ENCODE measurements at regions not wholly inside any gene's neighbourhood (a gene's known extent, or its start where the extent isn't known, plus 50 kb on each side); places are given as distances from the start of the nearest gene placed in this dataset.
"Not testable (repeated sequence)": the region's sequence is repeated elsewhere in the genome, so short reads cannot be mapped to it uniquely, and the experiment has no call there.

- H3K36me3 Mint-ChIP-seq: no peaks in the 10 kb centered on the region
Observed at GRCh38 chr1:163985700-163986099, 573.3 kb upstream of the PBX1 start.

GRCh38 chr1:163999131-163999530 is 559.9 kb upstream of the PBX1 start:
- H3K36me3 Mint-ChIP-seq: peaks cover 24% of the 10 kb centered on the region
- DNase-seq (ENCODE audit: low spot score): no peak
- H3K4me1 Mint-ChIP-seq: no peaks in the 10 kb centered on the region
- H3K27ac Mint-ChIP-seq: no peak overlapping the region
- TF ChIP-seq MYBL2 (CRISPR knock-in tag; IDR thresholded peaks at IDR 0.05) (no peak), ZNF232 (CRISPR knock-in tag; IDR thresholded peaks at IDR 0.05) (no peak), PREB (CRISPR knock-in tag; IDR thresholded peaks at IDR 0.05; ENCODE audit: borderline replicate concordance) (no peak), JAZF1 (CRISPR knock-in tag; IDR thresholded peaks at IDR 0.05) (no peak), AR (CRISPR knock-in tag; IDR thresholded peaks at IDR 0.05) (no peak), ZNF416 (CRISPR knock-in tag; IDR thresholded peaks at IDR 0.05) (no peak), SMAD4 (CRISPR knock-in tag; IDR thresholded peaks at IDR 0.05) (no peak), ZNF317 (CRISPR knock-in tag; IDR thresholded peaks at IDR 0.05; ENCODE audit: borderline replicate concordance, low read depth) (no peak)
- H3K9me3 Mint-ChIP-seq: peaks cover 59% of the 10 kb centered on the region
- no peak for ATAC-seq
- CTCF ChIA-PET: no interaction called here
- POLR2A ChIA-PET: no interaction called here
- H3K27me3 Mint-ChIP-seq (ENCODE audit: low read depth): no peaks in the 10 kb centered on the region; the same call in 1 of the 2 replicates
- H3K4me3 Mint-ChIP-seq: no peak overlapping the region

More at GRCh38 chr1:163985700-163986099, 573.3 kb upstream of the PBX1 start:
- Mint-ChIP-seq H3K4me3 (no peak overlapping the region), H3K9me3 (no peaks in the 10 kb centered on the region), H3K27me3 (ENCODE audit: low read depth) (no peaks in the 10 kb centered on the region), H3K27ac (no peak overlapping the region), H3K4me1 (no peaks in the 10 kb centered on the region)
- ATAC-seq (no peak), DNase-seq (ENCODE audit: low spot score) (no peak)
- ChIA-PET POLR2A (no interaction called here), CTCF (no interaction called here)
- TF ChIP-seq ATF1 (CRISPR knock-in tag; IDR thresholded peaks at IDR 0.05) (no peak), CREB1 (CRISPR knock-in tag; IDR thresholded peaks at IDR 0.05) (no peak), ZNF232 (CRISPR knock-in tag; IDR thresholded peaks at IDR 0.05) (no peak), TEAD1 (CRISPR knock-in tag; IDR thresholded peaks at IDR 0.05) (no peak), ZNF423 (CRISPR knock-in tag; IDR thresholded peaks at IDR 0.05) (no peak), JUN (CRISPR knock-in tag; IDR thresholded peaks at IDR 0.05) (no peak), PRRX2 (CRISPR knock-in tag; IDR thresholded peaks at IDR 0.05) (no peak), SOX15 (CRISPR knock-in tag; IDR thresholded peaks at IDR 0.05) (no peak)
- TF ChIP-seq, protein P1, sequence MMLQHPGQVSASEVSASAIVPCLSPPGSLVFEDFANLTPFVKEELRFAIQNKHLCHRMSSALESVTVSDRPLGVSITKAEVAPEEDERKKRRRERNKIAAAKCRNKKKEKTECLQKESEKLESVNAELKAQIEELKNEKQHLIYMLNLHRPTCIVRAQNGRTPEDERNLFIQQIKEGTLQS (CRISPR knock-in tag; conservative IDR thresholded peaks at IDR 0.05): no peak

- H3K27me3 Mint-ChIP-seq (ENCODE audit: low read depth); POLR2A ChIA-PET; ATAC-seq; H3K27ac Mint-ChIP-seq; H3K4me1 Mint-ChIP-seq; DNase-seq (ENCODE audit: low spot score); H3K4me3 Mint-ChIP-seq; CTCF ChIA-PET: not testable (repeated sequence)
- Mint-ChIP-seq H3K9me3 (peaks cover 48% of the 10 kb centered on the region), H3K36me3 (peaks cover 11% of the 10 kb centered on the region)
- TF ChIP-seq HMGA2 (CRISPR knock-in tag; IDR thresholded peaks at IDR 0.05): peak; percentile 92
Observed at GRCh38 chr1:164006186-164006585, 552.8 kb upstream of the PBX1 start.

GRCh38 chr1:164006621-164007020 is 552.4 kb upstream of the PBX1 start:
- DNase-seq (ENCODE audit: low spot score) (no peak), ATAC-seq (no peak)
- ChIA-PET POLR2A (no interaction called here), CTCF (no interaction called here)
- Mint-ChIP-seq H3K27ac (no peak overlapping the region), H3K36me3 (peaks cover 14% of the 10 kb centered on the region), H3K4me3 (no peak overlapping the region), H3K27me3 (ENCODE audit: low read depth) (peaks cover 3% of the 10 kb centered on the region; the same call in 1 of the 2 replicates), H3K4me1 (no peaks in the 10 kb centered on the region), H3K9me3 (peaks cover 48% of the 10 kb centered on the region)
- TF ChIP-seq, protein P2, sequence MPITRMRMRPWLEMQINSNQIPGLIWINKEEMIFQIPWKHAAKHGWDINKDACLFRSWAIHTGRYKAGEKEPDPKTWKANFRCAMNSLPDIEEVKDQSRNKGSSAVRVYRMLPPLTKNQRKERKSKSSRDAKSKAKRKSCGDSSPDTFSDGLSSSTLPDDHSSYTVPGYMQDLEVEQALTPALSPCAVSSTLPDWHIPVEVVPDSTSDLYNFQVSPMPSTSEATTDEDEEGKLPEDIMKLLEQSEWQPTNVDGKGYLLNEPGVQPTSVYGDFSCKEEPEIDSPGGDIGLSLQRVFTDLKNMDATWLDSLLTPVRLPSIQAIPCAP (CRISPR knock-in tag; IDR thresholded peaks at IDR 0.05): no peak
- TF ChIP-seq, protein P3, sequence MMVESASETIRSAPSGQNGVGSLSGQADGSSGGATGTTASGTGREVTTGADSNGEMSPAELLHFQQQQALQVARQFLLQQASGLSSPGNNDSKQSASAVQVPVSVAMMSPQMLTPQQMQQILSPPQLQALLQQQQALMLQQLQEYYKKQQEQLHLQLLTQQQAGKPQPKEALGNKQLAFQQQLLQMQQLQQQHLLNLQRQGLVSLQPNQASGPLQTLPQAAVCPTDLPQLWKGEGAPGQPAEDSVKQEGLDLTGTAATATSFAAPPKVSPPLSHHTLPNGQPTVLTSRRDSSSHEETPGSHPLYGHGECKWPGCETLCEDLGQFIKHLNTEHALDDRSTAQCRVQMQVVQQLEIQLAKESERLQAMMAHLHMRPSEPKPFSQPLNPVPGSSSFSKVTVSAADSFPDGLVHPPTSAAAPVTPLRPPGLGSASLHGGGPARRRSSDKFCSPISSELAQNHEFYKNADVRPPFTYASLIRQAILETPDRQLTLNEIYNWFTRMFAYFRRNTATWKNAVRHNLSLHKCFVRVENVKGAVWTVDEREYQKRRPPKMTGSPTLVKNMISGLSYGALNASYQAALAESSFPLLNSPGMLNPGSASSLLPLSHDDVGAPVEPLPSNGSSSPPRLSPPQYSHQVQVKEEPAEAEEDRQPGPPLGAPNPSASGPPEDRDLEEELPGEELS (CRISPR knock-in tag; IDR thresholded peaks at IDR 0.05): no peak
- TF ChIP-seq NFE2L1 (CRISPR knock-in tag; IDR thresholded peaks at IDR 0.05) (no peak), JAZF1 (CRISPR knock-in tag; IDR thresholded peaks at IDR 0.05) (no peak), ZNF138 (CRISPR knock-in tag; conservative IDR thresholded peaks at IDR 0.05) (no peak)
- TF ChIP-seq, protein P4, sequence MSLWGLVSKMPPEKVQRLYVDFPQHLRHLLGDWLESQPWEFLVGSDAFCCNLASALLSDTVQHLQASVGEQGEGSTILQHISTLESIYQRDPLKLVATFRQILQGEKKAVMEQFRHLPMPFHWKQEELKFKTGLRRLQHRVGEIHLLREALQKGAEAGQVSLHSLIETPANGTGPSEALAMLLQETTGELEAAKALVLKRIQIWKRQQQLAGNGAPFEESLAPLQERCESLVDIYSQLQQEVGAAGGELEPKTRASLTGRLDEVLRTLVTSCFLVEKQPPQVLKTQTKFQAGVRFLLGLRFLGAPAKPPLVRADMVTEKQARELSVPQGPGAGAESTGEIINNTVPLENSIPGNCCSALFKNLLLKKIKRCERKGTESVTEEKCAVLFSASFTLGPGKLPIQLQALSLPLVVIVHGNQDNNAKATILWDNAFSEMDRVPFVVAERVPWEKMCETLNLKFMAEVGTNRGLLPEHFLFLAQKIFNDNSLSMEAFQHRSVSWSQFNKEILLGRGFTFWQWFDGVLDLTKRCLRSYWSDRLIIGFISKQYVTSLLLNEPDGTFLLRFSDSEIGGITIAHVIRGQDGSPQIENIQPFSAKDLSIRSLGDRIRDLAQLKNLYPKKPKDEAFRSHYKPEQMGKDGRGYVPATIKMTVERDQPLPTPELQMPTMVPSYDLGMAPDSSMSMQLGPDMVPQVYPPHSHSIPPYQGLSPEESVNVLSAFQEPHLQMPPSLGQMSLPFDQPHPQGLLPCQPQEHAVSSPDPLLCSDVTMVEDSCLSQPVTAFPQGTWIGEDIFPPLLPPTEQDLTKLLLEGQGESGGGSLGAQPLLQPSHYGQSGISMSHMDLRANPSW (CRISPR knock-in tag; conservative IDR thresholded peaks at IDR 0.05; ENCODE audit: low read depth): no peak

Data from WTC11 (cell line).